Testis (tissue), 2 donors: ENCODE measurements at regions not wholly inside any gene's neighbourhood (a gene's known extent, or its start where the extent isn't known, plus 50 kb on each side); places are given as distances from the start of the nearest gene placed in this dataset.
A peak's percentile ranks its signal among the peaks of the same experiment; 100 is the strongest.

Experiments used
- DNase-seq: peaks from one replicate; pipeline ENCODE4 v3.0.0-alpha.2; 2019
- H3K27ac ChIP-seq, 2 donors: fragments of 200-600 bp; sonication (generic); one replicate each; pipeline ENCODE4 v1.5.1; 2019
- H3K27me3 ChIP-seq: fragments of 200-600 bp; sonication (generic); one replicate; pipeline ENCODE4 v1.5.1; 2019
- H3K36me3 ChIP-seq: fragments of 200-600 bp; sonication (generic); one replicate; pipeline ENCODE4 v1.5.1; 2017; ENCODE audit warnings: low read depth; ENCODE audit errors: missing control alignments
- H3K4me1 ChIP-seq: fragments of 200-600 bp; sonication (generic); one replicate; pipeline ENCODE4 v1.5.1; 2019
- H3K4me3 ChIP-seq, 2 donors: fragments of 200-600 bp; sonication (generic); one replicate each; pipeline ENCODE4 v1.5.1; 2017 to 2019
- H3K9me3 ChIP-seq: fragments of 200-600 bp; sonication (generic); one replicate; pipeline ENCODE4 v1.5.1; 2017
- POLR2A ChIP-seq: fragments of 450-650 bp; IDR thresholded peaks from one replicate; pipeline ENCODE4 v1.6.1; 2017; ENCODE audit warnings: antibody characterized with exemption, mild to moderate bottlenecking, moderate library complexity
- WGBS, 2 donors: methylation state at CpG; one replicate each; pipeline ENCODE4 v1.1.5; 2018; 5-methylcytosine and 5-hydroxymethylcytosine counted together
- intact Hi-C: fragments of 100-400 bp; cut with DNase I; formaldehyde crosslinking; loops from one replicate; pipeline ENCODE4 v1.15.1; 2023; ENCODE audit warnings: low total_unique reads
- TF ChIP-seq, protein P1 (sequence below), 3 experiments: fragments of 450-650 bp in 2 of 3; fragments of 200-600 bp in 1 of 3; sonication (generic) in 1 of 3; IDR thresholded peaks; one replicate each; pipeline ENCODE4 v1.5.1; 2016 to 2019; ENCODE audit warnings: antibody characterized with exemption in 3 of 3, mild to moderate bottlenecking in 2 of 3, moderate library complexity in 1 of 3

- TF ChIP-seq POLR2A: no peak
- TF ChIP-seq, protein P1, sequence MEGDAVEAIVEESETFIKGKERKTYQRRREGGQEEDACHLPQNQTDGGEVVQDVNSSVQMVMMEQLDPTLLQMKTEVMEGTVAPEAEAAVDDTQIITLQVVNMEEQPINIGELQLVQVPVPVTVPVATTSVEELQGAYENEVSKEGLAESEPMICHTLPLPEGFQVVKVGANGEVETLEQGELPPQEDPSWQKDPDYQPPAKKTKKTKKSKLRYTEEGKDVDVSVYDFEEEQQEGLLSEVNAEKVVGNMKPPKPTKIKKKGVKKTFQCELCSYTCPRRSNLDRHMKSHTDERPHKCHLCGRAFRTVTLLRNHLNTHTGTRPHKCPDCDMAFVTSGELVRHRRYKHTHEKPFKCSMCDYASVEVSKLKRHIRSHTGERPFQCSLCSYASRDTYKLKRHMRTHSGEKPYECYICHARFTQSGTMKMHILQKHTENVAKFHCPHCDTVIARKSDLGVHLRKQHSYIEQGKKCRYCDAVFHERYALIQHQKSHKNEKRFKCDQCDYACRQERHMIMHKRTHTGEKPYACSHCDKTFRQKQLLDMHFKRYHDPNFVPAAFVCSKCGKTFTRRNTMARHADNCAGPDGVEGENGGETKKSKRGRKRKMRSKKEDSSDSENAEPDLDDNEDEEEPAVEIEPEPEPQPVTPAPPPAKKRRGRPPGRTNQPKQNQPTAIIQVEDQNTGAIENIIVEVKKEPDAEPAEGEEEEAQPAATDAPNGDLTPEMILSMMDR (IDR thresholded peaks at IDR 0.05): no peak
- Histone ChIP-seq H3K4me3 (no peak overlapping the region), H3K27me3 (no peaks in the 10 kb centered on the region), H3K9me3 (no peaks in the 10 kb centered on the region), H3K36me3 (no peaks in the 10 kb centered on the region), H3K27ac (no peak overlapping the region), H3K4me1 (no peaks in the 10 kb centered on the region)
- peak; percentile 62 for DNase-seq
- 47 to 58% methylated on average over 3 of the region's 3 CpGs for WGBS, 2 donors
- intact Hi-C loops: no loop called here
These were observed 320.4 kb upstream of the RASGRP1 start for GRCh38 chr15:38885001-38885400.

GRCh38 chr15:38885471-38885952 is 320.9 kb upstream of the RASGRP1 start:
- H3K27ac ChIP-seq: no peak overlapping the region
- no peaks in the 10 kb centered on the region for H3K27me3 ChIP-seq
- intact Hi-C loops: no loop called here
- H3K9me3 ChIP-seq: no peaks in the 10 kb centered on the region
- H3K4me3 ChIP-seq: no peak overlapping the region
- no peak for DNase-seq
- no peaks in the 10 kb centered on the region for H3K36me3 ChIP-seq
- H3K4me1 ChIP-seq: no peaks in the 10 kb centered on the region
- WGBS, 2 donors: 32 to 53% methylated on average over 4 of the region's 4 CpGs
- no peak for TF ChIP-seq POLR2A
- TF ChIP-seq, protein P1 (IDR thresholded peaks at IDR 0.05): no peak

GRCh38 chr15:38886315-38887163 is 321.9 kb upstream of the RASGRP1 start:
- H3K36me3 ChIP-seq: no peaks in the 10 kb centered on the region
- DNase-seq: no peak
- TF ChIP-seq POLR2A: no peak
- TF ChIP-seq, protein P1 (IDR thresholded peaks at IDR 0.05): no peak
- 80 to 90% methylated on average over 2 of the region's 2 CpGs for WGBS, 2 donors
- no peak overlapping the region for H3K4me3 ChIP-seq
- H3K27ac ChIP-seq: no peak overlapping the region
- H3K4me1 ChIP-seq: no peaks in the 10 kb centered on the region
- no peaks in the 10 kb centered on the region for H3K27me3 ChIP-seq
- H3K9me3 ChIP-seq: no peaks in the 10 kb centered on the region
- intact Hi-C loops: no loop called here

- Histone ChIP-seq H3K36me3 (no peaks in the 10 kb centered on the region), H3K4me1 (no peaks in the 10 kb centered on the region), H3K9me3 (no peaks in the 10 kb centered on the region), H3K27me3 (no peaks in the 10 kb centered on the region), H3K27ac (no peak overlapping the region), H3K4me3 (no peak overlapping the region)
- WGBS, 2 donors: 92 to 96% methylated on average over 4 to 5 of the region's 5 CpGs
- no peak for DNase-seq
- intact Hi-C loops: no loop called here
- no peak for TF ChIP-seq POLR2A
- TF ChIP-seq, protein P1 (IDR thresholded peaks at IDR 0.05): no peak
These were observed 324.1 kb upstream of the RASGRP1 start for GRCh38 chr15:38888701-38889221.
